Vagina (tissue), 2 donors: ENCODE measurements at regions not wholly inside any gene's neighbourhood (a gene's known extent, or its start where the extent isn't known, plus 50 kb on each side); places are given as distances from the start of the nearest gene placed in this dataset.

Experiments
- DNase-seq, 2 donors: peaks; one replicate each; pipeline ENCODE4 v3.0.0-alpha.2; 2017; ENCODE audit errors: extremely low spot score in 2 of 2
- H3K27ac ChIP-seq: fragments of 200-600 bp; sonication (generic); one replicate; pipeline ENCODE4 v1.5.1; 2019
- H3K27me3 ChIP-seq: fragments of 200-600 bp; sonication (generic); one replicate; pipeline ENCODE4 v1.5.1; 2019
- H3K36me3 ChIP-seq, 2 donors: fragments of 200-600 bp; sonication (generic); one replicate each; pipeline ENCODE4 v1.5.1; 2017 to 2019
- H3K4me1 ChIP-seq: fragments of 200-600 bp; sonication (generic); one replicate; pipeline ENCODE4 v1.5.1; 2019
- H3K4me3 ChIP-seq, 2 donors: fragments of 200-600 bp; sonication (generic); 1 replicate in 1 of 2; 2 replicates in 1 of 2; pipeline ENCODE4 v1.5.1; 2016 to 2019
- H3K9me3 ChIP-seq: fragments of 200-600 bp; sonication (generic); one replicate; pipeline ENCODE4 v1.5.1; 2019
- CTCF ChIP-seq, 3 experiments: fragments of 450-650 bp in 2 of 3; fragments of 200-600 bp in 1 of 3; sonication (generic) in 1 of 3; IDR thresholded peaks; one replicate each; pipeline ENCODE4 v1.5.1; 2017 to 2019; ENCODE audit warnings: antibody characterized with exemption in 3 of 3, mild to moderate bottlenecking in 2 of 3, moderate library complexity in 2 of 3
- POLR2A ChIP-seq, 2 donors: fragments of 450-650 bp; IDR thresholded peaks; one replicate each; pipeline ENCODE4 v1.6.1; 2017; ENCODE audit warnings: antibody characterized with exemption in 2 of 2, mild to moderate bottlenecking in 2 of 2, moderate library complexity in 2 of 2
- POLR2AphosphoS5 ChIP-seq, 2 donors: sonication (generic); formaldehyde crosslinking; IDR thresholded peaks; one replicate each; pipeline ENCODE4 v1.9.0; 2017; ENCODE audit warnings: antibody characterized with exemption in 2 of 2, mild to moderate bottlenecking in 2 of 2, low read depth in 1 of 2; ENCODE audit not compliant: insufficient read depth in 1 of 2
- intact Hi-C: fragments of 100-400 bp; cut with DNase I; formaldehyde crosslinking; loops from one replicate; pipeline ENCODE4 v1.15.1; 2023

- Histone ChIP-seq H3K9me3 (no peaks in the 10 kb centered on the region), H3K4me1 (no peaks in the 10 kb centered on the region), H3K27me3 (no peaks in the 10 kb centered on the region), H3K4me3 (no peak overlapping the region), H3K36me3 (no peaks in the 10 kb centered on the region), H3K27ac (no peak overlapping the region)
- no peak for DNase-seq
- TF ChIP-seq POLR2AphosphoS5 (IDR thresholded peaks at IDR 0.05; ENCODE audit: insufficient read depth in 1 of 2, low read depth in 1 of 2) = no peak
- TF ChIP-seq CTCF (IDR thresholded peaks at IDR 0.05) = no peak
- intact Hi-C loops = no loop called here
These were observed 217.0 kb upstream of the UBE2E3 start for GRCh38 chr2:180763263-180763989.

GRCh38 chr2:180761224-180761623 lies 219.2 kb upstream of the UBE2E3 start:
- intact Hi-C loops = no loop called here
- Histone ChIP-seq H3K27ac (no peak overlapping the region), H3K36me3 (no peaks in the 10 kb centered on the region), H3K9me3 (no peaks in the 10 kb centered on the region), H3K4me3 (no peak overlapping the region), H3K4me1 (no peaks in the 10 kb centered on the region), H3K27me3 (no peaks in the 10 kb centered on the region)
- TF ChIP-seq CTCF (IDR thresholded peaks at IDR 0.05) (no peak), POLR2AphosphoS5 (IDR thresholded peaks at IDR 0.05; ENCODE audit: insufficient read depth in 1 of 2, low read depth in 1 of 2) (no peak), POLR2A (IDR thresholded peaks at IDR 0.05) (no peak)
- no peak for DNase-seq

GRCh38 chr2:180759631-180760030 lies 220.8 kb upstream of the UBE2E3 start:
- H3K4me1 ChIP-seq = no peaks in the 10 kb centered on the region
- H3K9me3 ChIP-seq = no peaks in the 10 kb centered on the region
- TF ChIP-seq POLR2AphosphoS5 (IDR thresholded peaks at IDR 0.05; ENCODE audit: insufficient read depth in 1 of 2, low read depth in 1 of 2) (no peak), CTCF (IDR thresholded peaks at IDR 0.05) (no peak), POLR2A (IDR thresholded peaks at IDR 0.05) (no peak)
- no peak overlapping the region for H3K27ac ChIP-seq
- no peaks in the 10 kb centered on the region for H3K36me3 ChIP-seq
- intact Hi-C loops = no loop called here
- H3K27me3 ChIP-seq = no peaks in the 10 kb centered on the region
- no peak for DNase-seq
- H3K4me3 ChIP-seq = no peak overlapping the region

GRCh38 chr2:180753809-180754761 lies 226.3 kb upstream of the UBE2E3 start:
- Histone ChIP-seq H3K27me3 (no peaks in the 10 kb centered on the region), H3K4me3 (no peak overlapping the region), H3K27ac (no peak overlapping the region), H3K4me1 (no peaks in the 10 kb centered on the region), H3K9me3 (no peaks in the 10 kb centered on the region), H3K36me3 (no peaks in the 10 kb centered on the region)
- intact Hi-C loops = loop anchor here (1.0 kb wide), 1 partner anchor 27 kb away; no protein-coding TSS in a partner anchor
- TF ChIP-seq CTCF (IDR thresholded peaks at IDR 0.05) (no peak), POLR2A (IDR thresholded peaks at IDR 0.05) (no peak), POLR2AphosphoS5 (IDR thresholded peaks at IDR 0.05; ENCODE audit: insufficient read depth in 1 of 2, low read depth in 1 of 2) (no peak)
- DNase-seq = no peak
